ENCODE measurements at regions not wholly inside any gene's neighbourhood (a gene's known extent, or its start where the extent isn't known, plus 50 kb on each side); places are given as distances from the start of the nearest gene placed in this dataset.

GRCh38 chr6:113763876-113764275 is 93.3 kb upstream of the MARCKS start:
- intact Hi-C loops (cut with DNase I): no loop called here
- no peak overlapping the region for H3K4me3 ChIP-seq
- peaks cover 0 to 11% (median 7%) of the 10 kb centered on the region in 3 donors for H3K4me1 ChIP-seq
- no peaks in the 10 kb centered on the region for H3K9me3 ChIP-seq
- no peak for DNase-seq
- no peaks in the 10 kb centered on the region for H3K36me3 ChIP-seq
- peak overlapping the region in 3 of 4 donors; percentile 11 to 58 (median 46) for H3K27ac ChIP-seq
- no peak for TF ChIP-seq POLR2A (IDR thresholded peaks at IDR 0.05)
- no peak for TF ChIP-seq CTCF (IDR thresholded peaks at IDR 0.05)
- 23 to 34% methylated on average over 2 of the region's 2 CpGs for WGBS, 2 donors
- H3K27me3 ChIP-seq: no peaks in the 10 kb centered on the region

GRCh38 chr6:113765909-113766308 is 91.2 kb upstream of the MARCKS start:
- no peak for TF ChIP-seq CTCF (IDR thresholded peaks at IDR 0.05)
- no peak for TF ChIP-seq POLR2A (IDR thresholded peaks at IDR 0.05)

GRCh38 chr6:113767985-113768384 is 89.2 kb upstream of the MARCKS start:
- 90% methylated on average over 2 to 3 of the region's 3 CpGs for WGBS, 2 donors
- no peak for DNase-seq
- H3K27ac ChIP-seq: no peak overlapping the region
- H3K9me3 ChIP-seq: no peaks in the 10 kb centered on the region
- intact Hi-C loops (cut with DNase I): no loop called here
- no peak overlapping the region for H3K4me3 ChIP-seq
- TF ChIP-seq CTCF (IDR thresholded peaks at IDR 0.05) (no peak), POLR2A (IDR thresholded peaks at IDR 0.05) (no peak)
- H3K36me3 ChIP-seq: no peaks in the 10 kb centered on the region
- H3K4me1 ChIP-seq: peaks cover 0 to 11% (median 4%) of the 10 kb centered on the region in 3 donors
- H3K27me3 ChIP-seq: no peaks in the 10 kb centered on the region

More at GRCh38 chr6:113765909-113766308, 91.2 kb upstream of the MARCKS start:
- DNase-seq: no peak
- 82 to 92% methylated on average over 1 of the region's 1 CpG for WGBS, 2 donors
- H3K4me1 ChIP-seq: peaks cover 0 to 11% (median 7%) of the 10 kb centered on the region in 3 donors
- H3K9me3 ChIP-seq: no peaks in the 10 kb centered on the region
- H3K27me3 ChIP-seq: no peaks in the 10 kb centered on the region
- no peak overlapping the region for H3K27ac ChIP-seq
- intact Hi-C loops (cut with DNase I): no loop called here
- no peak overlapping the region for H3K4me3 ChIP-seq
- H3K36me3 ChIP-seq: no peaks in the 10 kb centered on the region

- Histone ChIP-seq H3K4me1 (no peaks in the 10 kb centered on the region), H3K9me3 (no peaks in the 10 kb centered on the region), H3K27me3 (no peaks in the 10 kb centered on the region), H3K36me3 (no peaks in the 10 kb centered on the region), H3K27ac (no peak overlapping the region), H3K4me3 (no peak overlapping the region)
- no peak for DNase-seq
- no peak for TF ChIP-seq CTCF (IDR thresholded peaks at IDR 0.05)
- WGBS, 2 donors: 86 to 90% methylated on average over 1 of the region's 1 CpG
- intact Hi-C loops (cut with DNase I): no loop called here
Measured at GRCh38 chr6:113772961-113773360, 84.2 kb upstream of the MARCKS start.

- no peak for DNase-seq
- 73 to 91% methylated on average over 2 of the region's 2 CpGs for WGBS, 2 donors
- H3K9me3 ChIP-seq: no peaks in the 10 kb centered on the region
- intact Hi-C loops (cut with DNase I): no loop called here
- TF ChIP-seq POLR2A (IDR thresholded peaks at IDR 0.05) (no peak), CTCF (IDR thresholded peaks at IDR 0.05) (no peak)
- no peaks in the 10 kb centered on the region for H3K36me3 ChIP-seq
- H3K4me3 ChIP-seq: no peak overlapping the region
- H3K4me1 ChIP-seq: no peaks in the 10 kb centered on the region
- no peaks in the 10 kb centered on the region for H3K27me3 ChIP-seq
- no peak overlapping the region for H3K27ac ChIP-seq
Measured at GRCh38 chr6:113774127-113774825, 82.9 kb upstream of the MARCKS start.

All from esophagus squamous epithelium (tissue), 5 donors.